Stimulated activated naive CD8-positive, alpha-beta T cell treated with anti-CD3 and anti-CD28 coated beads, Interleukin-15, amount 100 ng/mL, for 72 hours (primary cell): ENCODE measurements at regions not wholly inside any gene's neighbourhood (a gene's known extent, or its start where the extent isn't known, plus 50 kb on each side); places are given as distances from the start of the nearest gene placed in this dataset.
A peak's percentile ranks its signal among the peaks of the same experiment; 100 is the strongest.

Experiments
- ATAC-seq: fragments of 150-1000 bp; cut with Tn5 transposase; 2 replicates; pipeline ENCODE4 v1.10.0; 2021; ENCODE audit warnings: mild to moderate bottlenecking, moderate library complexity
- DNase-seq, 2 donors: peaks; one replicate each; pipeline ENCODE4 v3.0.0; 2021 to 2022
- H3K27ac Mint-ChIP-seq, 2 donors: one replicate each; pipeline ENCODE4 v1.8.0; 2022; ENCODE audit warnings: mild to moderate bottlenecking in 2 of 2, mixed read lengths in 2 of 2, moderate library complexity in 2 of 2
- H3K27me3 Mint-ChIP-seq: one replicate; pipeline ENCODE4 v1.8.0; 2022; ENCODE audit warnings: mixed read lengths
- H3K4me1 Mint-ChIP-seq: one replicate; pipeline ENCODE4 v1.8.0; 2022; ENCODE audit warnings: mild to moderate bottlenecking, mixed read lengths
- H3K4me3 Mint-ChIP-seq, 2 donors: one replicate each; pipeline ENCODE4 v1.8.0; 2022; ENCODE audit warnings: mild to moderate bottlenecking in 2 of 2, mixed read lengths in 2 of 2, moderate library complexity in 1 of 2
- H3K9me3 Mint-ChIP-seq, 2 donors: one replicate each; pipeline ENCODE4 v1.8.0; 2022; ENCODE audit warnings: mixed read lengths in 2 of 2

DNA sequence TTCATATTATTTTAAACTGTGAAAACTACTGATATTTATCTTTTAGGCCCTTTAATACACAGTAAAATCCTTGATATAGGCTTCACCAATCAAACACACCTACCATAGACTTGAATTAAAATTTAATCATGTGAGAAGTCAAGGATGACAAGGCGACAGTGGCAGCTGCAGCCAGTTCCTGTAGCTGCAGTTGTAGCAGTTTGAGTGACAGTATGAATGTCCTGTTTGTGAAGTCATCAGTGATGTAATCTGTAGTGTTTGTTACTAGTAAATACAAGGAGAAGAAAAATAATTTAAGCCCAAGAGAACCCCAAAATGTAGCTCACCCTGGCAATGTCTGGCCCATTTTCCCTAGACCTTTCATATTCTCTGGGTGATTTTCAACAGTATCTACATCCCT, 897.0 kb downstream of the SLITRK6 start:
- Mint-ChIP-seq H3K4me3 (no peak overlapping the region), H3K27ac (no peak overlapping the region), H3K9me3 (no peaks in the 10 kb centered on the region), H3K27me3 (no peaks in the 10 kb centered on the region), H3K4me1 (no peaks in the 10 kb centered on the region)
- DNase-seq (no peak), ATAC-seq (no peak)

DNA sequence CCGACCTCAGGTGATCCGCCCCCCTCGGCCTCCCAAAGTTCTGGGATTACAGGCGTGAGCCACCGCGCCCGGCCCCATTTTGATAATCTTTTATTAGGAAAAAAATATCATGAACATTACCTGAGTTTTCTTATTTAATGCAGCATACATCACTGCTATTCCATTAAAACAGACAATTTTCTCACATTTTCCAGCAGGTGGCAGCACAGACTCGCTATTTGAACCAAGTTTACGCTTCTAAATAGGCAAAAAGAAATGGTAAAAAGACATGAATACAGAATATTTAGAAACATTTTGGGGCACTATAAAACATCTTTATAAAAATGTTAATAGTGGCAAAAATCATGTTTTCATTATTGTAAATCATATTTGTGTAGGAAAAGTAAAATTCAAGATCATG, 903.1 kb downstream of the SLITRK6 start:
- DNase-seq (peak; percentile 12 to 23), ATAC-seq (no peak)
- H3K27ac Mint-ChIP-seq = no peak overlapping the region
- H3K4me3 Mint-ChIP-seq = no peak overlapping the region
- no peaks in the 10 kb centered on the region for H3K9me3 Mint-ChIP-seq
- H3K27me3 Mint-ChIP-seq = no peaks in the 10 kb centered on the region
- no peaks in the 10 kb centered on the region for H3K4me1 Mint-ChIP-seq

DNA sequence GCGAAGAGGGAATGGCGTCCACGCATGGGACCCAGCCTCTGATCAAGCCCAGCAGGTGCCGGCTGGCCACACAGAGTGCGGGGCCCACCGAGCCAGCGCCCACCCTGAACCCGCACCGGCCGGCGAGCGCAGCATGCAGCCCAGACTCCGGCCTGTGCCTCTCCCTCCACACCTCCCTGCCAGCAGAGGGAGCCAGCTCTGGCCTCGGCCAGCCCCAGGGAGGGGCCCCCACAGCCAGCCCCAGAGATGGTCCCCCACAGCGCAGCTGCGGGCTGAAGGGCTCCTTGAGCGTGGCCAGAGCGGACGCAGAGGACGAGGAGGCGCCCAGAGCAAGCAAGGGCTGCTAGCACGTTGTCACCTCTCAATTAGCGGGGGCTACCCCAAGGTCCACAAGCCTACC, 904.5 kb downstream of the SLITRK6 start:
- Mint-ChIP-seq H3K4me1 (no peaks in the 10 kb centered on the region), H3K27ac (no peak overlapping the region), H3K9me3 (no peaks in the 10 kb centered on the region), H3K27me3 (no peaks in the 10 kb centered on the region), H3K4me3 (no peak overlapping the region)
- DNase-seq = no peak
- ATAC-seq = peak; percentile 49

DNA sequence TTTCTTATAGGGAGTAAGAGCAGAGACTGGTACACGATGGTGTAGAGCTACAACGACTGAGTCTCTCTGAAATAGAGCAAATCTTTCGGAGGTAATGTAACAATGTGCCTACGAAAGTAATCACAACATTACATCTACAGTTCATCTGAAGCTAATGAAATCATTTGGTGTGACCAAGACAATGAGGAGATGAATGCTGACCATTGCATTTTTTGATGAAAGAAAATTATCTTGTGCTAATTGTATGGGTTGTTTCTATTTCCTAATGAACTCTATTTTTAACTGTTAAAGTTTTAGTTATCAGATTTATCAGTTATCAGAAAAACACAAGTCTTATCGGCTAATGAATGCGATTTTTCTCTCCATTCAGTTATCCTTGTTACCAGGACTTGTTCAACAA, 913.4 kb downstream of the SLITRK6 start:
- ATAC-seq (no peak), DNase-seq (no peak)
- no peak overlapping the region for H3K27ac Mint-ChIP-seq
- no peaks in the 10 kb centered on the region for H3K27me3 Mint-ChIP-seq
- H3K4me3 Mint-ChIP-seq = no peak overlapping the region
- H3K4me1 Mint-ChIP-seq = no peaks in the 10 kb centered on the region
- no peaks in the 10 kb centered on the region for H3K9me3 Mint-ChIP-seq

DNA sequence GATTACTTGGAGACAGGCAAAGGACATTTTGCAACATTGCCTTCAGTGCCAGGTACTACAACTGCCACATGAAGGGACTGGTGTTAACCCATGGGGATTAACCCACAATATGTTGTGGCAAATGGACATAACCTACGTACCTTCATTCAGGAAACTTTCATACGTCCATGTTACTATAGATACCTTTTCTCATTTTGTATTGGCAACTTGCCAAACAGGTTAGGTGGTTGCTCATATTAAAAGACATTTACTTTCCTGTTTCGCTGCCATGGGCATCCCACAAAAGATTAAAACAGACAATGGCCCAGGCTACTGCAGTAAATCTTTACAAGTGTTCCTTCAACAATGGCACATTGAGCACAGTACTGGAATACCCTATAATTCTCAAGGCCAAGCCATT, 925.3 kb downstream of the SLITRK6 start:
- Mint-ChIP-seq H3K4me1 (no peaks in the 10 kb centered on the region), H3K27ac (no peak overlapping the region), H3K4me3 (no peak overlapping the region), H3K9me3 (peaks cover 4 to 14% of the 10 kb centered on the region in 2 donors), H3K27me3 (no peaks in the 10 kb centered on the region)
- no peak for DNase-seq
- no peak for ATAC-seq

DNA sequence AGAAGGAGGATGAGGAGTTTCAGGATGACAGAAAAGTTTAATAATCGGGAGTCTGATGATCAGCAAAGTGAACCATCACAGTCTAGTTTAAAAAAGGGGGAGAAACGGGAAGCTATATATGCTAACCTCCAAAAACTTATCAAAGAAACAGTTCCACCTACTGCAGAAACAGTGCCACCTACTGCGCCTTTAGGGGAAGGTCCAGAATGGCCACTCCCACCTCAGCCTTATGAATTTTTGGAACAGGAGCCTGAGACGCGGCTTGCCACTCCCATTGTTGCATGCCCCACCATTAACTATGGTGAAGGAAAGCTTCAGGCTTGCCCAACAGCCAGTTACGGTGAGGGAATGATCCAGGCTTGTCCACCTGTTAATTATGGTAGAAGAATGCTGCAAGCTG, 929.0 kb downstream of the SLITRK6 start:
- no peak overlapping the region for H3K27ac Mint-ChIP-seq
- H3K9me3 Mint-ChIP-seq = peaks cover 0 to 4% of the 10 kb centered on the region in 2 donors
- H3K4me3 Mint-ChIP-seq = no peak overlapping the region
- DNase-seq (no peak), ATAC-seq (no peak)
- H3K27me3 Mint-ChIP-seq = no peaks in the 10 kb centered on the region
- no peaks in the 10 kb centered on the region for H3K4me1 Mint-ChIP-seq

DNA sequence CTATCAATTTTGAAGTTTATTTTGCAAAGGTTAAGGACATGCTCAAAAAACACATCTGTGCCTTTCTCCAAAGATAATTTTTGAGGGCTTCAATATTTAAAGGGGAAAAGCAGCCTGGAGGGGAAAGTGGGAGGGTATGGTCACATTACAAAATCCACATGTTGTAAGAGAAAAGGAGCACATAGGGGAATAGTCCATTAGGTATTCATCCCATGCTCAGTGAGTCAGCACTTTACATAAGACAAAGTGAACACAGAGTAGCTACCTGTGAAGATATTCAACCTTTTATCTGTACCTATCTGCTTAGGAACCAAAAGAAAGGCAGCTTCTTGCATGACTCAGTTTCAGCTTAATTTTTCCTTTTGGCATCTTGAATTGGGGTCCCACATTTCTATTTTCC, 932.0 kb downstream of the SLITRK6 start:
- Mint-ChIP-seq H3K27me3 (no peaks in the 10 kb centered on the region), H3K4me3 (no peak overlapping the region), H3K4me1 (no peaks in the 10 kb centered on the region), H3K9me3 (no peaks in the 10 kb centered on the region), H3K27ac (no peak overlapping the region)
- DNase-seq = no peak
- ATAC-seq = no peak

DNA sequence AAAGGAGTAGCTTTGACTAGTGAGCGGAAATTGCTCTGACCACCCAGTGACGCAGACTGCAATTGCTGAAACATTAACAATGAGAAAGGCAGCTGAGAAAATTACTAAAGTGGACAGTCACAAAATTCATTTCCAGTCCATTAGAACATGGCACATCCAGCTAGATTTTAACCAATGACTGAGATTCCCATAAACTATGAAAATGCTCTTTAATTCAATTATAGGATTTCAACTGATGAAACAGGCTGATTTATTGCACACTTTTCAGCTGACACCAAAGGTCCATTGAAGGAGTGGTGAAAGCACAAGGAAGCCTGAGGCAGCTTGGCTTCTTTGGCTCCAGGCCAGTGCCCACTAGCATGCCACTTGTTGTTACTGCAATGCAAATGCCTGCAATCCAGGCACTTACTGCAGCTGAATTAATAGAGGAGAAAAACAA, 933.4 kb downstream of the SLITRK6 start:
- Mint-ChIP-seq H3K4me1 (no peaks in the 10 kb centered on the region), H3K9me3 (no peaks in the 10 kb centered on the region), H3K27ac (no peak overlapping the region), H3K27me3 (no peaks in the 10 kb centered on the region), H3K4me3 (no peak overlapping the region)
- no peak for DNase-seq
- no peak for ATAC-seq

DNA sequence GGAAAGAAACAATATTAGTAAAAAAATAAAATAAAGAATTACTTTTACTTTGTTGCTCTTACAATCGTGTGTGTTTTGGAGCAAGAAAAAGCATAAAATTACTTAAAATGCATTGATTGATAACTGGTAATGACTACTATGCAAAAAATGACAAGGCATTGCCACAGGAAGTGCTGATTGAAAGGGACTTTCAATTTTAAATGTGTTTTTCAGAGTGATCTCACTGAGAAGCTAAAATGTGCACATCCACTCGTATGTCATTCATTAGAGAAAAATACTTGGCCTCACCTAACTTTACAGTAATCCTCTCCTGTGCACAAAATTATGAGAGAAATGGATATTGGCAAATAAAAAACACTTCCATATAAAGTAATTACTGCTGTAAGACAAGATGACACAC, 934.9 kb downstream of the SLITRK6 start:
- no peaks in the 10 kb centered on the region for H3K27me3 Mint-ChIP-seq
- H3K27ac Mint-ChIP-seq = no peak overlapping the region
- DNase-seq = no peak
- H3K4me1 Mint-ChIP-seq = no peaks in the 10 kb centered on the region
- no peak for ATAC-seq
- H3K4me3 Mint-ChIP-seq = no peak overlapping the region
- H3K9me3 Mint-ChIP-seq = no peaks in the 10 kb centered on the region

DNA sequence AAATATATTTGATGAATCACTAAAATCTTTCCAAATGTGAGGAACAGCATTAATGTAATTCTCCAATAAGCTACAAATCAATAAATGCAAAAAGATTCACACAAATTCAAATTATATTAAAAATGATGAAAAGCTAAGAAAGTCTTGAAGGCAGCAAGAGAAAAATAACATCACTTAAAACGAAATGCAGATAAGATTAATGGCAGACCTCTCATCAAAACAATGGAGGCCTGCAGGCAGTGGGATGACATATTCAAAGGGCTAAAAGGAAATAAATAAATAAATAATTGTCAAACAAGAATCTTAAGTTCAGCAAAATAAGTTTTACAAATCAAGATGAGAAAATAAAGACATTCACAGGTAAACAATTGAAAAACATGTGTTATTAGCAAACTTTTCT, 952.1 kb downstream of the SLITRK6 start:
- H3K27me3 Mint-ChIP-seq = no peaks in the 10 kb centered on the region
- no peak overlapping the region for H3K4me3 Mint-ChIP-seq
- H3K9me3 Mint-ChIP-seq = no peaks in the 10 kb centered on the region
- no peaks in the 10 kb centered on the region for H3K4me1 Mint-ChIP-seq
- no peak for ATAC-seq
- no peak for DNase-seq
- no peak overlapping the region for H3K27ac Mint-ChIP-seq

DNA sequence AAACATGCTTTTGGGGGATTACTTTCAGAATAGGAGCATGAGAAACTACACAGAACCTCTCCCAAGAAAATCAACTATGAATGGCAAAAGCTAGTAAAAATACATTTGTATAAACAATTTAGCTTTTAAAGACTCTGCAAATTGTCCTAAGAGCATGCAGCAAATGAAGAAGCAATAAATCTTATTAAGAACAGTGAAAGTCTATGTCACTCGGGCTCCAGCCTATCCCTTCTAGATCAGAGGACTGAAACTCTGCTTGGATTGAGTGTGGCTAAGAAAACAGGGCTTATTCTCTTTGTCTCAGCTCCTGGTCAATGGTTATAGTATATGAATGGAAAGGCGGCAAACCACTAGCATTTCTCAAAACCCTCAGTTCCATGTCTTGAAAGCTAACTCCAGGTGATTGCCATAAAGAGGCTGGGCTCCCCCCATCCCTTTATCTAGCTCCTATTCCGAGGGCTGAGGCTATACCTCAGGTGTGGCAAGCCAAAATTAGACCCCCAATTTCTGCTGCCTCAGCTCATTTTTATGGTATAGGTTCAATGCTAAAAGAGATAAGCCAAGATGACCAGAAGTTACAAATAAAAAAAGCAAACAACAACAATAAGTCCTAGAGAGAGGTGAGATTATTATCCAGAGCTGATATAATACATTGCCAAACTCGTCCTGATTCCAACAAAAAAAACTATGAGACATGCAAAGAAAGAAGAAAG, 953.2 kb downstream of the SLITRK6 start:
- H3K4me3 Mint-ChIP-seq = no peak overlapping the region
- ATAC-seq (no peak), DNase-seq (no peak)
- H3K27ac Mint-ChIP-seq = no peak overlapping the region
- H3K27me3 Mint-ChIP-seq = no peaks in the 10 kb centered on the region
- no peaks in the 10 kb centered on the region for H3K9me3 Mint-ChIP-seq
- no peaks in the 10 kb centered on the region for H3K4me1 Mint-ChIP-seq

DNA sequence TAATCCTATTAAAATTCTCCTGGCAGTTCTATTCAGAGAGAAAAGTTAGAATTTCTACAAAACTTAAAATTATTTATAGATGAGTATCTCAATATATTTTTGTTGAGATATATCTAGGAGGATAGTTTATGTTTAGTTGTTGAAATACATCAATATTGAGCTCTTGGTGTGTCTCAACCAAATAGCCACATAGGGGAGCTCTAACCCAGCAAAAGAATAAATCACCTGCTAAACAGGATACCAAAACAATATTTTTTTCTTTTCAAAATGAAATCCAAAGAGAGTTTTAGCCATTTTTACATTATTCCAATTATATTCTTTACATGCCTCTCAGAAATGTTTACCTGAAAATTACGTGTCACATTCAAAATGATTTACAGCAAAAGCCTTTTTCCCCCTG, 954.7 kb downstream of the SLITRK6 start:
- Mint-ChIP-seq H3K4me1 (no peaks in the 10 kb centered on the region), H3K4me3 (no peak overlapping the region), H3K27ac (no peak overlapping the region), H3K9me3 (no peaks in the 10 kb centered on the region), H3K27me3 (no peaks in the 10 kb centered on the region)
- DNase-seq (no peak), ATAC-seq (no peak)

DNA sequence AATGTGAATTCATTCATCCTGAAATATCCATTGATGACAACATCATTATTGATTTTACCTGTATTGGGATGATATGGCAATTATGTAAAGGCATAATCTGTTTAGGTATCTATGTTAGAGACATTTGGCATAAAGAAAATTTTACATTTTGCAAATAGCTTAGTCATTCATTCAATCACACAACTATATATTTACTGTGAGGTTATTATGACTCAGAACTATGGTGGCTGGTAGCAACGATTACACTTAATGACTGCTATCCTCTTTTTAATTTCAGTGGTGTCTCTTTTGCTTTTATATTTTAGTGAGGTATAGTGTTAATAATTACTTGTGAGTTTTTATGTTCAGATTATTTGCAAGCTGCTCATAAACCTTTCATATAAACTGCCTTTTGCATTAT, 955.9 kb downstream of the SLITRK6 start:
- H3K9me3 Mint-ChIP-seq = no peaks in the 10 kb centered on the region
- DNase-seq (no peak), ATAC-seq (no peak)
- no peaks in the 10 kb centered on the region for H3K4me1 Mint-ChIP-seq
- no peak overlapping the region for H3K4me3 Mint-ChIP-seq
- no peaks in the 10 kb centered on the region for H3K27me3 Mint-ChIP-seq
- H3K27ac Mint-ChIP-seq = no peak overlapping the region

DNA sequence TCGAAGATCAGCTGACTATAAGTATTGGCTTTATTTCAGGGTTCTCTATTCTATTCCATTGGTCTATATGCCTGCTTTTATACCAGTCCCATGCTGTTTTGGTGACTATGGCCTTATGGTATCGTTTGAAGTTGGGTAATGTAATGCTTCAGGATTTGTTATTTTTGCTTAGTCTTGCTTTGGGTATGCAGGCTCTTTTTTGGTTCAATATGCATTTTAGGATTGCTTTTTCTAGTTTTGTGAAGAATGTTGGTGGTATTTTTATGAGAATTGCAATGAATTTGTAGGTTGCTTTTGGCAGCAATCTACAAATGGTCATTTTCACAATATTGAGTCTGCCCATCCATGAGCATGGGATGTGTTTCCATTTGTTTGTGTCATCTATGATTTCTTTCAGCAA, 951.9 kb upstream of the SLITRK1 start:
- no peak for DNase-seq
- H3K4me1 Mint-ChIP-seq = no peaks in the 10 kb centered on the region
- H3K27ac Mint-ChIP-seq = no peak overlapping the region
- peaks cover 0 to 10% of the 10 kb centered on the region in 2 donors for H3K9me3 Mint-ChIP-seq
- no peak for ATAC-seq
- no peaks in the 10 kb centered on the region for H3K27me3 Mint-ChIP-seq
- no peak overlapping the region for H3K4me3 Mint-ChIP-seq

DNA sequence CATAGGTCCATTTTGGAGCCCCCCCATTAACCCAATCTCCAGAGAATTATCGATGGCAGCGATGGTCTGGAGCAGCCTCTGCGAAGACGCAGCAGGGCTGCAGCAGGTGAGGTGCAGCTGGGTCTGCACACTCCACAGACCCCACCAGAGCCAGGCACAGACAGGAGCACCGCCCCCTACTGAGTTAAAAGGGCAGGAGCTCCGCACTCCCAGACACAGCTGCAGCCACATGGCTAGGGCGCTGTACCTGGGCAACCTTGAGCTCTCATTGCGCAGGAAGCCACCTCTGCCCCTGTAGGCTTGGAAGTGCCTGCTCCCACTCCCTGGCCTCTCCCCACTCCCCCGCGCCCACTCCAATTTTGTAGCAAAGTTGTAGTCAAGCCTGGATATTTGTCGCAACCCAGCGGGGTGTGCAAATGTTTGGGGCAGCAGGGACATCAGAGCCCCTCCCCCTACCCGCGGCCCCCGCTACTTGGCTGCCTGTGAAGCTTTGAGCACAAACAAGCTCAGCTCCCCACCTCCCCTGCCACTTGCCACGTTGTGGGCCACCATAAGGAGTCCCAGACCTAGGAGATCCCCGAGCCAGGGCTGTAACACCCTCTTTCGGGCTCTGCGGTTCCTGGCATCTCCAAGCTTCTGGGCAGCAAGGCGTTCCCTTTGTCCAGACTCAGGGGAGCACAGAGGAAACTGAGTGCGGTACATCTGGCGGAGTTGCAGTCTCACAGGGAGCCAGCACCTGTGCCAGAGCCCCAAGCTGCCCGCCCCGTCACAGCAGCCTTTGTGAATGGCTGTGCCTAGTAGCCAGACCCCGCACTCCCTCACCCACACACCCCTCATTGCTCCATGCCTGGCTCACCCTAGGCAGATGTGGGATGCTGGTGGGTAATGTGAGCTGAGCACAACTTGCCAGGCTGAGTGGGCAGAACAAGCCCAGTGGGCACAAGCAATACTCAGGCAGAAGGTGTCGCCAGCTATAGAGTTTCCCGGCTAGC, 949.7 kb upstream of the SLITRK1 start:
- Mint-ChIP-seq H3K4me1 (no peaks in the 10 kb centered on the region), H3K9me3 (peaks cover 0 to 10% of the 10 kb centered on the region in 2 donors)
- ATAC-seq = no peak

DNA sequence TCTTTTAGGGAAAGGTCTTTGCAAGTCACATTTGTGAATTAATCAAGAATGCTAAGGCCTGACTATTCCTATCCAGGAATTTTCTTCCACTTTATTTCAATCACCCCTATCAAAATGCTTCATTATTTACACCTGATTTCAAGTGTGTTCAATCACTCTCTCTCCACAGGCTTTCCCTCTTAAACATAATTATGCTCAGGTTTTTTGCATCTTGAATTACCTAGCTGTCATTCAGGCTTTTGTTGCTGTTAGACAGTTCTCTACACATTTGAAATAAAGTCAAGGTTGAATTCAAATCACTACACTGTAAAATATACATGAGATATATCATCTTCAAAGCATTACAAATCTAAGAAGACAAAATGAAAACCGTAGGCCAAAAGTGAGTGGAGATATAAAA, 941.3 kb upstream of the SLITRK1 start:
- no peak overlapping the region for H3K4me3 Mint-ChIP-seq
- DNase-seq (no peak), ATAC-seq (no peak)
- no peaks in the 10 kb centered on the region for H3K4me1 Mint-ChIP-seq
- H3K27ac Mint-ChIP-seq = no peak overlapping the region
- H3K27me3 Mint-ChIP-seq = no peaks in the 10 kb centered on the region
- peaks cover 0 to 5% of the 10 kb centered on the region in 2 donors for H3K9me3 Mint-ChIP-seq

More for the DNA sequence above, 949.7 kb upstream of the SLITRK1 start:
- DNase-seq = no peak
- Mint-ChIP-seq H3K27ac (no peak overlapping the region), H3K4me3 (no peak overlapping the region), H3K27me3 (no peaks in the 10 kb centered on the region)
